ENCODE measurements at regions not wholly inside any gene's neighbourhood (a gene's known extent, or its start where the extent isn't known, plus 50 kb on each side); places are given as distances from the start of the nearest gene placed in this dataset.

GRCh38 chr3:59432665-59433064 lies 382.8 kb upstream of the CFAP20DC start:
- no peaks in the 10 kb centered on the region for H3K4me1 ChIP-seq
- H3K9me3 ChIP-seq = peaks cover 0 to 3% (median 0%) of the 10 kb centered on the region in 4 donors
- H3K4me3 ChIP-seq = no peak overlapping the region
- no peaks in the 10 kb centered on the region for H3K27me3 ChIP-seq
- no peak for TF ChIP-seq POLR2A (IDR thresholded peaks at IDR 0.05)
- no peak for TF ChIP-seq CTCF (IDR thresholded peaks at IDR 0.05)
- H3K36me3 ChIP-seq = no peaks in the 10 kb centered on the region
- no peak overlapping the region for H3K27ac ChIP-seq
- DNase-seq = no peak

GRCh38 chr3:59430341-59430740 lies 380.5 kb upstream of the CFAP20DC start:
- TF ChIP-seq CTCF (IDR thresholded peaks at IDR 0.05) = no peak
- no peak for TF ChIP-seq POLR2A (IDR thresholded peaks at IDR 0.05)
- Histone ChIP-seq H3K36me3 (no peaks in the 10 kb centered on the region), H3K27me3 (no peaks in the 10 kb centered on the region), H3K4me3 (no peak overlapping the region), H3K27ac (no peak overlapping the region), H3K4me1 (no peaks in the 10 kb centered on the region), H3K9me3 (peaks cover 0 to 3% (median 0%) of the 10 kb centered on the region in 4 donors)
- no peak for DNase-seq

- TF ChIP-seq CTCF (IDR thresholded peaks at IDR 0.05) (no peak), POLR2A (IDR thresholded peaks at IDR 0.05) (no peak)
- Histone ChIP-seq H3K9me3 (peaks cover 0 to 3% (median 0%) of the 10 kb centered on the region in 4 donors), H3K4me3 (no peak overlapping the region)
These were observed 379.4 kb upstream of the CFAP20DC start for GRCh38 chr3:59429198-59429597.

GRCh38 chr3:59426821-59427565 lies 377.2 kb upstream of the CFAP20DC start:
- no peak for DNase-seq
- TF ChIP-seq CTCF (IDR thresholded peaks at IDR 0.05) = no peak
- no peak for TF ChIP-seq POLR2A (IDR thresholded peaks at IDR 0.05)
- Histone ChIP-seq H3K4me1 (no peaks in the 10 kb centered on the region), H3K4me3 (no peak overlapping the region), H3K36me3 (no peaks in the 10 kb centered on the region), H3K27me3 (no peaks in the 10 kb centered on the region), H3K27ac (no peak overlapping the region), H3K9me3 (no peaks in the 10 kb centered on the region)

More at GRCh38 chr3:59429198-59429597, 379.4 kb upstream of the CFAP20DC start:
- no peak for DNase-seq
- Histone ChIP-seq H3K36me3 (no peaks in the 10 kb centered on the region), H3K27ac (no peak overlapping the region), H3K27me3 (no peaks in the 10 kb centered on the region), H3K4me1 (no peaks in the 10 kb centered on the region)

- Histone ChIP-seq H3K4me3 (no peak overlapping the region), H3K27ac (no peak overlapping the region), H3K9me3 (no peaks in the 10 kb centered on the region), H3K27me3 (no peaks in the 10 kb centered on the region), H3K36me3 (no peaks in the 10 kb centered on the region), H3K4me1 (no peaks in the 10 kb centered on the region)
- TF ChIP-seq CTCF (IDR thresholded peaks at IDR 0.05) (no peak), POLR2A (IDR thresholded peaks at IDR 0.05) (no peak)
- DNase-seq = no peak
These were observed 376.1 kb upstream of the CFAP20DC start for GRCh38 chr3:59425942-59426341.
